GM23248 (cell line): ENCODE measurements at regions not wholly inside any gene's neighbourhood (a gene's known extent, or its start where the extent isn't known, plus 50 kb on each side); places are given as distances from the start of the nearest gene placed in this dataset.
"Not testable (repeated sequence)": the region's sequence is repeated elsewhere in the genome, so short reads cannot be mapped to it uniquely, and the experiment has no call there.

Experiments
- DNase-seq: peaks from one replicate; pipeline ENCODE4 v3.0.0-alpha.2; 2015
- H2AFZ ChIP-seq: fragments of 200-600 bp; sonication (generic); 2 replicates; pipeline ENCODE4 v1.6.1; 2016; ENCODE audit warnings: antibody characterized with exemption
- H3F3A ChIP-seq: fragments of 200-600 bp; sonication (generic); 2 replicates; pipeline ENCODE4 v1.6.1; 2016; ENCODE audit warnings: mild to moderate bottlenecking, antibody characterized with exemption, mixed run types; ENCODE audit not compliant: insufficient read depth
- H3K27ac ChIP-seq: fragments of 200-600 bp; sonication (generic); 2 replicates; pipeline ENCODE4 v1.5.1; 2016; ENCODE audit warnings: mild to moderate bottlenecking
- H3K27me3 ChIP-seq: fragments of 200-600 bp; sonication (generic); replicated peaks from 2 replicates; pipeline ENCODE4 v1.6.1; 2016; ENCODE audit warnings: mild to moderate bottlenecking; ENCODE audit not compliant: insufficient read depth
- H3K36me3 ChIP-seq: fragments of 200-600 bp; sonication (generic); 2 replicates; pipeline ENCODE4 v1.6.1; 2016; ENCODE audit warnings: low read depth, mild to moderate bottlenecking
- H3K4me1 ChIP-seq: fragments of 200-600 bp; sonication (generic); 2 replicates; pipeline ENCODE4 v1.6.1; 2016; ENCODE audit warnings: mild to moderate bottlenecking; ENCODE audit not compliant: insufficient read depth
- H3K4me2 ChIP-seq: fragments of 200-600 bp; sonication (generic); one replicate; pipeline ENCODE4 v1.6.1; 2016; ENCODE audit warnings: mild to moderate bottlenecking; ENCODE audit not compliant: unreplicated experiment
- H3K4me3 ChIP-seq: fragments of 200-600 bp; sonication (generic); 2 replicates; pipeline ENCODE4 v1.5.1; 2016; ENCODE audit warnings: mild to moderate bottlenecking
- H3K79me2 ChIP-seq: fragments of 200-600 bp; sonication (generic); 2 replicates; pipeline ENCODE4 v1.6.1; 2016; ENCODE audit warnings: mild to moderate bottlenecking; ENCODE audit not compliant: insufficient read depth
- H3K9ac ChIP-seq: fragments of 200-600 bp; sonication (generic); 2 replicates; pipeline ENCODE4 v1.6.1; 2016; ENCODE audit warnings: mild to moderate bottlenecking
- H3K9me2 ChIP-seq: fragments of 200-600 bp; sonication (generic); 2 replicates; pipeline ENCODE4 v1.6.1; 2016; ENCODE audit warnings: mixed run types, mild to moderate bottlenecking, moderate library complexity; ENCODE audit not compliant: insufficient read depth
- H3K9me3 ChIP-seq: fragments of 200-600 bp; sonication (generic); one replicate; pipeline ENCODE4 v1.6.1; 2017; ENCODE audit warnings: low read depth
- H4K20me1 ChIP-seq: fragments of 200-600 bp; sonication (generic); 2 replicates; pipeline ENCODE4 v1.6.0; 2016; ENCODE audit not compliant: insufficient read depth
- EZH2 ChIP-seq: fragments of 200-600 bp; sonication (generic); IDR thresholded peaks from 2 replicates; pipeline ENCODE4 v1.6.1; 2018; ENCODE audit warnings: antibody characterized with exemption, mild to moderate bottlenecking; ENCODE audit not compliant: insufficient read depth, poor library complexity, severe bottlenecking
- EZH2phosphoT487 ChIP-seq: fragments of 200-600 bp; sonication (generic); IDR thresholded peaks from 2 replicates; pipeline ENCODE4 v1.6.1; 2018; ENCODE audit warnings: antibody characterized with exemption, moderate library complexity, mild to moderate bottlenecking, low read depth; ENCODE audit not compliant: insufficient read depth
- WGBS, 2 experiments: methylation state at CpG; one replicate each; pipeline ENCODE4 v1.1.6; 2015 to 2017; ENCODE audit warnings: low lambda C conversion rate in 2 of 2, low coverage in 1 of 2; ENCODE audit errors: missing lambda C conversion rate in 2 of 2; 5-methylcytosine and 5-hydroxymethylcytosine counted together
- in situ Hi-C: fragments of 300-500 bp; cut with MboI; formaldehyde crosslinking; loops from 2 replicates; pipeline ENCODE4 v1.15.0; 2020

- H4K20me1 ChIP-seq, result no peaks in the 10 kb centered on the region
- no peaks in the 10 kb centered on the region for H3K36me3 ChIP-seq
- H3K9me2 ChIP-seq, result no peaks in the 10 kb centered on the region
- no peak for DNase-seq
- in situ Hi-C loops, result no loop called here
- no peak overlapping the region for H3K9ac ChIP-seq
- no peaks in the 10 kb centered on the region for H3F3A ChIP-seq
- WGBS, 2 experiments, result 5 to 6% methylated on average over 2 of the region's 2 CpGs
- no peaks in the 10 kb centered on the region for H3K27me3 ChIP-seq
- no peaks in the 10 kb centered on the region for H3K79me2 ChIP-seq
- no peak overlapping the region for H3K4me3 ChIP-seq
- H3K27ac ChIP-seq, result no peak overlapping the region
- no peak for TF ChIP-seq EZH2
- TF ChIP-seq EZH2phosphoT487, result no peak
- no peaks in the 10 kb centered on the region for H3K9me3 ChIP-seq
- no peaks in the 10 kb centered on the region for H3K4me1 ChIP-seq
- H3K4me2 ChIP-seq, result no peak overlapping the region
- no peak overlapping the region for H2AFZ ChIP-seq
Observed at GRCh38 chr12:17142856-17143255, 536.9 kb upstream of the LMO3 start.

DNA sequence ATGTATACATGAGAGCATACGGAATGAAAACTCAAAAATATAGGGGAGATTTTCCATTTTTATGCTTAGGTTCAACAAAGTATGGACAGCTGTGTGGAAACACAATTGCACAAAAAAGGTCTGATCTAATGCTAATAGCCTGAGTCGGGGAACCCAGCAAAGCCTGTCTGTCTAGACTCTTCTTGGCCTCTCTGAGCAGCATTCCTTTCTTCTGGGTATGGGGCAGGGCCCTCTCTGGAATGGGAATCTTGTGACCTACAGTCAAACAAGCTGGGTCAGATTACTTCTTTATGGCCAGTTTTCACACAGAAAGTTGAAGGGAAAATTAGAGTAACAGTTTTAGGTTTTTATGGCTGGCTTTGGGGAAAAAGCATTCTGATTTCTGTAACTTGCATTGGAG is 534.0 kb upstream of the LMO3 start:
- H4K20me1 ChIP-seq, result no peaks in the 10 kb centered on the region
- DNase-seq, result no peak
- TF ChIP-seq EZH2 (no peak), EZH2phosphoT487 (no peak)
- H3F3A ChIP-seq, result no peaks in the 10 kb centered on the region
- no peak overlapping the region for H3K4me3 ChIP-seq
- no peaks in the 10 kb centered on the region for H3K79me2 ChIP-seq
- H2AFZ ChIP-seq, result no peak overlapping the region
- in situ Hi-C loops, result no loop called here
- H3K36me3 ChIP-seq, result no peaks in the 10 kb centered on the region
- H3K4me2 ChIP-seq, result no peak overlapping the region
- H3K9ac ChIP-seq, result no peak overlapping the region
- H3K27ac ChIP-seq, result no peak overlapping the region
- no peaks in the 10 kb centered on the region for H3K9me2 ChIP-seq
- WGBS, 2 experiments, result 9% methylated on average over 2 of the region's 2 CpGs
- no peaks in the 10 kb centered on the region for H3K27me3 ChIP-seq
- no peaks in the 10 kb centered on the region for H3K9me3 ChIP-seq
- H3K4me1 ChIP-seq, result no peaks in the 10 kb centered on the region

GRCh38 chr12:17137396-17137795 is 531.4 kb upstream of the LMO3 start:
- Histone ChIP-seq H3K9me2 (no peaks in the 10 kb centered on the region), H3K27me3 (no peaks in the 10 kb centered on the region), H3K4me3 (no peak overlapping the region), H3K27ac (no peak overlapping the region), H3K36me3 (no peaks in the 10 kb centered on the region), H3K4me2 (no peak overlapping the region), H3K4me1 (no peaks in the 10 kb centered on the region), H3K9me3 (no peaks in the 10 kb centered on the region), H4K20me1 (no peaks in the 10 kb centered on the region), H3K9ac (no peak overlapping the region), H3K79me2 (no peaks in the 10 kb centered on the region), H2AFZ (no peak overlapping the region), H3F3A (no peaks in the 10 kb centered on the region)
- no peak for DNase-seq
- TF ChIP-seq EZH2phosphoT487 (no peak), EZH2 (no peak)
- 1% methylated on average over 3 of the region's 3 CpGs for WGBS, 2 experiments
- in situ Hi-C loops, result no loop called here

DNA sequence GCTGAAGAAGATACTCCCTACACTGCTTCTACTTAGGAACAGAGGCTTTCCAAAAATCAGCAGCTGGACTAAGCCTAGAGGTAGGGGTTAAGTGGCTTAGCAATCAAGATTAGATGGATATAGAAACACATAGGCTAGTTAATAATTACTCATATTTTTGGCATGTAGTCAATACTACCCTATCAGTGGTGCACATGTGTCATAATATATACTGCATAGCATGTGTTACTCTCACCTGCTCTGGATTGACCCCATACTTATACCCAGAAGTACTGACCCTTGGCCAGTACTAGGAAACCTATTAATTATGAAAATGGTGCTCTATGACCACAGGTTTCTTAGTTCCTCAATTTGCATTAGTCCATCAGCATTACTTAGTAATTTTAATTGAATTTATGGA is 528.4 kb upstream of the LMO3 start:
- Histone ChIP-seq H2AFZ (no peak overlapping the region), H3K9me3 (no peaks in the 10 kb centered on the region), H3K4me1 (no peaks in the 10 kb centered on the region), H3K9me2 (no peaks in the 10 kb centered on the region), H3K36me3 (no peaks in the 10 kb centered on the region), H3K79me2 (no peaks in the 10 kb centered on the region), H3K4me3 (no peak overlapping the region), H3K27ac (no peak overlapping the region), H3F3A (no peaks in the 10 kb centered on the region), H3K9ac (no peak overlapping the region), H3K4me2 (no peak overlapping the region), H3K27me3 (no peaks in the 10 kb centered on the region), H4K20me1 (no peaks in the 10 kb centered on the region)
- in situ Hi-C loops, result no loop called here
- TF ChIP-seq EZH2 (no peak), EZH2phosphoT487 (no peak)
- DNase-seq, result no peak

DNA sequence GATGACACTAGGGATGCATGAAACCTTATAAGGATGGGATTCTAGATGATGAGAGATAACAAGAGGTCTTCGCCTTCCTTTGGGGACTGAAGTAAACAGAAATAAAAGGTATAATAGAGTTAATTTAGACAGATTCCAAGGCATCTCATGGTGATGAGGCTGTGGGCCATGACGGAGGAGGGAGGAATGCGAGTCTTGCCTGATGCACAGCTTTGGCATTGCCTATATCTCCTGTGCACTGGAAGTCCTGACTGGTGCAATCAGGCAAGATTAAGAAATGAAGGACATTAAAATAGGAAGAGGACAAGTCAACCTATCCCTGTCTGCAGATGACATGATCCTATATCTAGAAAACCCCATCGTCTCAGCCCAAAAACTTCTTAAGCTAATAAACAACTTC is 526.4 kb upstream of the LMO3 start:
- in situ Hi-C loops, result no loop called here
- H3K4me1 ChIP-seq, result no peaks in the 10 kb centered on the region
- 38 to 40% methylated on average over 4 of the region's 4 CpGs for WGBS, 2 experiments
- no peak overlapping the region for H3K27ac ChIP-seq
- no peak overlapping the region for H3K9ac ChIP-seq
- H3K36me3 ChIP-seq, result no peaks in the 10 kb centered on the region
- H3K4me2 ChIP-seq, result no peak overlapping the region
- no peak for TF ChIP-seq EZH2phosphoT487
- no peak for TF ChIP-seq EZH2
- no peaks in the 10 kb centered on the region for H4K20me1 ChIP-seq
- H3K9me3 ChIP-seq, result no peaks in the 10 kb centered on the region
- no peaks in the 10 kb centered on the region for H3K27me3 ChIP-seq
- DNase-seq, result no peak
- H2AFZ ChIP-seq, result no peak overlapping the region
- H3K79me2 ChIP-seq, result no peaks in the 10 kb centered on the region
- H3F3A ChIP-seq, result no peaks in the 10 kb centered on the region
- no peak overlapping the region for H3K4me3 ChIP-seq
- H3K9me2 ChIP-seq, result no peaks in the 10 kb centered on the region

DNA sequence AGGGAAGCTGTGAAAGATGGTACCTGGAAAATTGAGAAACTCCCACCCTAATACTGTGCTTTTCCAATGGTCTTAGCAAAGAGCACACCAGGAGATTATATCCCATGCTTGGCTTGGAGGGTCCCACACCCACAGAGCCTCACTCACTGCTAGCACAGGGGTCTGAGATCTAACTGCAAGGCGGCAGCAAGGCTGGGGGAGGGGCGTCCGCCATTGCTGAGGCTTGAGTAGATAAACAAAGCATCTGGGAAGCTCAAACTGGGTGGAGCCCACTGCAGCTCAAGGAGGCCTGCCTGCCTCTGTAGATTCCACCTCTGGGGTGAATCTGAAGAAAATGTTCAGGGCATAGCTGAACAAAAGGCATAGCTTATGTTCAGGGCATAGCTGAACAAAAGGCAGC is 510.6 kb upstream of the LMO3 start:
- H4K20me1 ChIP-seq, H3K27ac ChIP-seq, H3K4me3 ChIP-seq, H3K9ac ChIP-seq, DNase-seq, H3K4me1 ChIP-seq, H3K36me3 ChIP-seq, H3K4me2 ChIP-seq, H2AFZ ChIP-seq, H3K9me2 ChIP-seq, H3K9me3 ChIP-seq, H3K79me2 ChIP-seq, H3F3A ChIP-seq, H3K27me3 ChIP-seq, in situ Hi-C loops: not testable (repeated sequence)
- WGBS, 2 experiments, result 8 to 32% methylated on average over 3 of the region's 3 CpGs
